ENCODE measurements at regions not wholly inside any gene's neighbourhood (a gene's known extent, or its start where the extent isn't known, plus 50 kb on each side); places are given as distances from the start of the nearest gene placed in this dataset.
"Not testable (repeated sequence)": the region's sequence is repeated elsewhere in the genome, so short reads cannot be mapped to it uniquely, and the experiment has no call there.

- Histone ChIP-seq H3K4me2 (no peak overlapping the region), H3K4me1 (ENCODE audit: insufficient read depth) (no peaks in the 10 kb centered on the region), H3K9me3 (ENCODE audit: low read depth) (no peaks in the 10 kb centered on the region), H4K20me1 (ENCODE audit: insufficient read depth, poor library complexity, severe bottlenecking) (no peaks in the 10 kb centered on the region), H3K36me3 (replicated peaks; ENCODE audit: insufficient read depth, low read depth) (no peaks in the 10 kb centered on the region), H2AFZ (no peak overlapping the region), H3K27ac (no peak overlapping the region), H3K9me2 (replicated peaks; ENCODE audit: insufficient read depth) (no peaks in the 10 kb centered on the region), H3K4me3 (no peak overlapping the region), H3K27me3 (no peaks in the 10 kb centered on the region), H3K79me2 (no peaks in the 10 kb centered on the region)
- WGBS (ENCODE audit: low lambda C conversion rate, missing lambda C conversion rate), result 96% methylated on average over 4 of the region's 4 CpGs
- no peak for TF ChIP-seq CTCF (IDR thresholded peaks at IDR 0.05; ENCODE audit: poor library complexity)
- no peak for TF ChIP-seq EZH2phosphoT487 (IDR thresholded peaks at IDR 0.05; ENCODE audit: low read depth, severe bottlenecking, unreplicated experiment)
- no peak for TF ChIP-seq EZH2 (IDR thresholded peaks at IDR 0.05; ENCODE audit: borderline replicate concordance)
- no peak for DNase-seq (ENCODE audit: low spot score)
Observed at GRCh38 chr6:22765015-22765414, 195.6 kb downstream of the HDGFL1 start.

DNA sequence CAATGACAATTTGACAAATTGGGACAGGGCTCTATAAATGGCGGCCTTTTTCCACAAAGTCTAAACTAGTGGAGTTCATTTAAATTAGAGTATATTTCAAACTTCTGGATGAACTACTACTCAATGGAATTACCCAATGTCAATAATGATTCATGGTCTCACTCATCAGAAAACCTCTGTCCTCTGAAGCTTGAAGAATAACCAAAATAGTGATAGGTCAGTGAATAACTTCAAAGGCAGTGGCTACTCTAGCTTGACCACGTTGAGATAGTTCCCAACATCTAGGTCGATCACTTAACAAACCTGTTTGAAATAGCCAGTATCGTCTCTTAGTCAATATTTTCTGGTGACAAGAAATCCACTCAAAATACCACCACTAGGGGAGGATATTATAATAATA is 197.6 kb downstream of the HDGFL1 start:
- no peaks in the 10 kb centered on the region for H3K36me3 ChIP-seq (replicated peaks; ENCODE audit: insufficient read depth, low read depth)
- TF ChIP-seq EZH2 (IDR thresholded peaks at IDR 0.05; ENCODE audit: borderline replicate concordance) (no peak), CTCF (IDR thresholded peaks at IDR 0.05; ENCODE audit: poor library complexity) (no peak), EZH2phosphoT487 (IDR thresholded peaks at IDR 0.05; ENCODE audit: low read depth, severe bottlenecking, unreplicated experiment) (no peak)
- H3K4me2 ChIP-seq, result no peak overlapping the region
- H3K27me3 ChIP-seq, result no peaks in the 10 kb centered on the region
- H4K20me1 ChIP-seq (ENCODE audit: insufficient read depth, poor library complexity, severe bottlenecking), result no peaks in the 10 kb centered on the region
- H3K4me3 ChIP-seq, result no peak overlapping the region
- no peaks in the 10 kb centered on the region for H3K9me3 ChIP-seq (ENCODE audit: low read depth)
- no peak for DNase-seq (ENCODE audit: low spot score)
- no peak overlapping the region for H2AFZ ChIP-seq
- no peaks in the 10 kb centered on the region for H3K79me2 ChIP-seq
- WGBS (ENCODE audit: low lambda C conversion rate, missing lambda C conversion rate), result 90% methylated on average over 4 of the region's 4 CpGs
- no peak overlapping the region for H3K27ac ChIP-seq
- H3K4me1 ChIP-seq (ENCODE audit: insufficient read depth), result no peaks in the 10 kb centered on the region
- H3K9me2 ChIP-seq (replicated peaks; ENCODE audit: insufficient read depth), result no peaks in the 10 kb centered on the region

DNA sequence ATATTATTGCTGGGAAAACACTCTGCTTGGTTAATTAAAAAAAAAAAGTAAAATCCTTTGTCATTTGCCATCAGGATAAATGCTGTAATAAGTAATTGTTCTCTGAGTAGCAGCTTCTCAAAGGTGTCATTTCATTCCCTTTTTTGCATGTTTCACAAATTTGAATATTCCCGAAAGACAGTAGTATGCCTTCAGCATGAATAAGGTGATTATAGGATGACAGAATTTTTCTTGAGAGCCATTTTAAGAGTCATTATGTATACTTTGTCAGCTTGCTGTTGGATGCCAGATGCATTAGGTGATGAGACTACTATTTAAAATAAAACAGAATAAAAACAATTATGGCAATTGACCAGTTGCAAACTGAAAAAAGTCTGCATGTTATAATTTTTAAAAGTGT is 200.7 kb downstream of the HDGFL1 start:
- no peak overlapping the region for H3K4me2 ChIP-seq
- H2AFZ ChIP-seq, result no peak overlapping the region
- no peak for DNase-seq (ENCODE audit: low spot score)
- H3K36me3 ChIP-seq (replicated peaks; ENCODE audit: insufficient read depth, low read depth), result no peaks in the 10 kb centered on the region
- no peak overlapping the region for H3K4me3 ChIP-seq
- 96% methylated on average over 1 of the region's 1 CpG for WGBS (ENCODE audit: low lambda C conversion rate, missing lambda C conversion rate)
- H3K27me3 ChIP-seq, result no peaks in the 10 kb centered on the region
- no peaks in the 10 kb centered on the region for H3K9me3 ChIP-seq (ENCODE audit: low read depth)
- H3K4me1 ChIP-seq (ENCODE audit: insufficient read depth), result no peaks in the 10 kb centered on the region
- TF ChIP-seq EZH2phosphoT487 (IDR thresholded peaks at IDR 0.05; ENCODE audit: low read depth, severe bottlenecking, unreplicated experiment), result no peak
- no peak for TF ChIP-seq EZH2 (IDR thresholded peaks at IDR 0.05; ENCODE audit: borderline replicate concordance)
- TF ChIP-seq CTCF (IDR thresholded peaks at IDR 0.05; ENCODE audit: poor library complexity), result no peak
- H4K20me1 ChIP-seq (ENCODE audit: insufficient read depth, poor library complexity, severe bottlenecking), result no peaks in the 10 kb centered on the region
- H3K9me2 ChIP-seq (replicated peaks; ENCODE audit: insufficient read depth), result no peaks in the 10 kb centered on the region
- no peak overlapping the region for H3K27ac ChIP-seq
- no peaks in the 10 kb centered on the region for H3K79me2 ChIP-seq

DNA sequence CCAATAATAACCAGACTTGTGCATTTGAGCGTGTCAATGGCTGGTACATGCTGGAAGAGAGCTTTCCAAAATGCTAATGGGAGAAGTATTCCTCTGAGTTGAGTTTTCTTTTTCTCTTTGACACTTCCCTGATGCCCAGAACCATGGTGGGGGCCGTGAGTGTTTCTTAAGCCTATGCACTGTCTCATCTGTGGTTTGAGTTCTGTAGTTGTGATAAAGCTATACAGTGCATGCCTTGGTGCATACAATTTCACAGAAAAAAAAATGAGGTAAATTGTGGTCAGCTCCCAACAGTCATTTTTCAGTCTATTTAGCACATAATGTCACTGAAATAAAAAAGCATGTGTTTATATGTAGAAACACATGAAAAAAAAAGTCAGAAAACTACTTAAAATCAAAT is 204.8 kb downstream of the HDGFL1 start:
- Histone ChIP-seq H3K79me2 (no peaks in the 10 kb centered on the region), H3K27me3 (no peaks in the 10 kb centered on the region), H3K4me3 (no peak overlapping the region), H3K4me1 (ENCODE audit: insufficient read depth) (no peaks in the 10 kb centered on the region), H3K27ac (no peak overlapping the region), H2AFZ (no peak overlapping the region), H3K9me3 (ENCODE audit: low read depth) (no peaks in the 10 kb centered on the region), H3K36me3 (replicated peaks; ENCODE audit: insufficient read depth, low read depth) (no peaks in the 10 kb centered on the region), H4K20me1 (ENCODE audit: insufficient read depth, poor library complexity, severe bottlenecking) (no peaks in the 10 kb centered on the region), H3K9me2 (replicated peaks; ENCODE audit: insufficient read depth) (no peaks in the 10 kb centered on the region), H3K4me2 (no peak overlapping the region)
- 85% methylated on average over 2 of the region's 2 CpGs for WGBS (ENCODE audit: low lambda C conversion rate, missing lambda C conversion rate)
- no peak for DNase-seq (ENCODE audit: low spot score)
- TF ChIP-seq EZH2phosphoT487 (IDR thresholded peaks at IDR 0.05; ENCODE audit: low read depth, severe bottlenecking, unreplicated experiment) (no peak), EZH2 (IDR thresholded peaks at IDR 0.05; ENCODE audit: borderline replicate concordance) (no peak), CTCF (IDR thresholded peaks at IDR 0.05; ENCODE audit: poor library complexity) (no peak)

- not testable (repeated sequence) for H3K27ac ChIP-seq; H3K4me1 ChIP-seq (ENCODE audit: insufficient read depth); H3K9me3 ChIP-seq (ENCODE audit: low read depth); H3K9me2 ChIP-seq (replicated peaks; ENCODE audit: insufficient read depth); H3K79me2 ChIP-seq; H3K36me3 ChIP-seq (replicated peaks; ENCODE audit: insufficient read depth, low read depth); H2AFZ ChIP-seq; H3K27me3 ChIP-seq; H4K20me1 ChIP-seq (ENCODE audit: insufficient read depth, poor library complexity, severe bottlenecking); H3K4me3 ChIP-seq; DNase-seq (ENCODE audit: low spot score); H3K4me2 ChIP-seq
- 38% methylated on average over 1 of the region's 1 CpG for WGBS (ENCODE audit: low lambda C conversion rate, missing lambda C conversion rate)
Observed at GRCh38 chr6:22778438-22778837, 209.1 kb downstream of the HDGFL1 start.
